Psoas muscle (tissue), 7 donors: ENCODE measurements at regions not wholly inside any gene's neighbourhood (a gene's known extent, or its start where the extent isn't known, plus 50 kb on each side); places are given as distances from the start of the nearest gene placed in this dataset.

Experiments
- ATAC-seq, 4 donors: fragments of 200-7000 bp; cut with Tn5 transposase; one replicate each; pipeline ENCODE4 v1.9.1; 2020; ENCODE audit warnings: moderate library complexity in 3 of 4, mild to moderate bottlenecking in 2 of 4
- DNase-seq, 2 donors: peaks; one replicate each; pipeline ENCODE4 v3.0.0-alpha.2; 2020
- H3K27ac ChIP-seq: fragments of 200-600 bp; one replicate; pipeline ENCODE4 v1.8.0; 2022
- H3K27me3 ChIP-seq, 3 donors: fragments of 200-600 bp in 1 of 3; one replicate each; pipeline versions ENCODE4 v1.6.1 to v1.8.0; 2013 to 2022; ENCODE audit warnings: low read length in 2 of 3, mild to moderate bottlenecking in 2 of 3, moderate library complexity in 1 of 3; ENCODE audit not compliant: insufficient read depth in 3 of 3
- H3K36me3 ChIP-seq, 2 donors: fragments of 200-600 bp in 1 of 2; one replicate each; pipeline versions ENCODE4 v1.6.1 to v1.8.0; 2013 to 2022; ENCODE audit warnings: low read depth in 1 of 2, mild to moderate bottlenecking in 1 of 2, moderate library complexity in 1 of 2; ENCODE audit not compliant: insufficient read depth in 1 of 2
- H3K4me1 ChIP-seq: fragments of 200-600 bp; one replicate; pipeline ENCODE4 v1.8.0; 2022
- H3K4me3 ChIP-seq: fragments of 200-600 bp; one replicate; pipeline ENCODE4 v1.8.0; 2022; ENCODE audit warnings: mild to moderate bottlenecking
- H3K9me3 ChIP-seq: fragments of 200-600 bp; one replicate; pipeline ENCODE4 v1.8.0; 2022
- WGBS, 3 donors: extraction: QIAGEN DNeasy Blood & Tissue Kit; methylation state at CpG; one replicate each; pipeline versions ENCODE4 v1.1.6 to v1.1.7; 2013; 5-methylcytosine and 5-hydroxymethylcytosine counted together
- intact Hi-C, 2 donors: fragments of 100-400 bp; cut with DNase I; formaldehyde crosslinking; loops; one replicate each; pipeline versions ENCODE4 v1.11.0 to v1.14.2; 2022
- TF ChIP-seq, protein P1 (sequence below): fragments of 200-600 bp; IDR thresholded peaks from one replicate; pipeline ENCODE4 v1.8.0; 2022; ENCODE audit warnings: antibody characterized with exemption
- donor health status: healthy with polysubstance abuse.
- donor health status: DM: no; HTN: no; CAD: no; lungs with moderate emphysema.
- donor health status: Bipolar disorder and iron deficiency.
- donor health status: healthy.
- donor health status: DM: yes; HTN: yes; CAD: no.
- donor health status: DM: no; HTN: no; CAD: no.
- donor health status: DM: yes; HTN: yes; CAD: no.

- intact Hi-C loops, result no loop called here
- Histone ChIP-seq H3K4me1 (no peaks in the 10 kb centered on the region), H3K27ac (no peak overlapping the region), H3K4me3 (no peak overlapping the region), H3K36me3 (no peaks in the 10 kb centered on the region), H3K9me3 (no peaks in the 10 kb centered on the region), H3K27me3 (no peaks in the 10 kb centered on the region)
- ATAC-seq, result no peak
- DNase-seq, result no peak
- TF ChIP-seq, protein P1, sequence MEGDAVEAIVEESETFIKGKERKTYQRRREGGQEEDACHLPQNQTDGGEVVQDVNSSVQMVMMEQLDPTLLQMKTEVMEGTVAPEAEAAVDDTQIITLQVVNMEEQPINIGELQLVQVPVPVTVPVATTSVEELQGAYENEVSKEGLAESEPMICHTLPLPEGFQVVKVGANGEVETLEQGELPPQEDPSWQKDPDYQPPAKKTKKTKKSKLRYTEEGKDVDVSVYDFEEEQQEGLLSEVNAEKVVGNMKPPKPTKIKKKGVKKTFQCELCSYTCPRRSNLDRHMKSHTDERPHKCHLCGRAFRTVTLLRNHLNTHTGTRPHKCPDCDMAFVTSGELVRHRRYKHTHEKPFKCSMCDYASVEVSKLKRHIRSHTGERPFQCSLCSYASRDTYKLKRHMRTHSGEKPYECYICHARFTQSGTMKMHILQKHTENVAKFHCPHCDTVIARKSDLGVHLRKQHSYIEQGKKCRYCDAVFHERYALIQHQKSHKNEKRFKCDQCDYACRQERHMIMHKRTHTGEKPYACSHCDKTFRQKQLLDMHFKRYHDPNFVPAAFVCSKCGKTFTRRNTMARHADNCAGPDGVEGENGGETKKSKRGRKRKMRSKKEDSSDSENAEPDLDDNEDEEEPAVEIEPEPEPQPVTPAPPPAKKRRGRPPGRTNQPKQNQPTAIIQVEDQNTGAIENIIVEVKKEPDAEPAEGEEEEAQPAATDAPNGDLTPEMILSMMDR, result no peak
- 89 to 91% (median 90%) methylated on average over 1 of the region's 1 CpG for WGBS, 3 donors
Measured at GRCh38 chr11:105490333-105490732, 119.5 kb upstream of the GRIA4 start.

- Histone ChIP-seq H3K27ac (no peak overlapping the region), H3K27me3 (no peaks in the 10 kb centered on the region), H3K4me1 (no peaks in the 10 kb centered on the region), H3K36me3 (no peaks in the 10 kb centered on the region), H3K9me3 (no peaks in the 10 kb centered on the region), H3K4me3 (no peak overlapping the region)
- intact Hi-C loops, result no loop called here
- TF ChIP-seq, protein P1, result no peak
- 15 to 30% (median 18%) methylated on average over 4 of the region's 4 CpGs for WGBS, 3 donors
- ATAC-seq (no peak), DNase-seq (no peak)
Measured at GRCh38 chr11:105489446-105489845, 120.4 kb upstream of the GRIA4 start.

- ATAC-seq (no peak), DNase-seq (no peak)
- Histone ChIP-seq H3K9me3 (no peaks in the 10 kb centered on the region), H3K4me3 (no peak overlapping the region), H3K27me3 (no peaks in the 10 kb centered on the region), H3K27ac (no peak overlapping the region), H3K4me1 (no peaks in the 10 kb centered on the region), H3K36me3 (no peaks in the 10 kb centered on the region)
- 96 to 99% (median 98%) methylated on average over 10 to 11 of the region's 11 CpGs for WGBS, 3 donors
- TF ChIP-seq, protein P1, result no peak
- intact Hi-C loops, result no loop called here
Measured at GRCh38 chr11:105486929-105487328, 122.9 kb upstream of the GRIA4 start.

DNA sequence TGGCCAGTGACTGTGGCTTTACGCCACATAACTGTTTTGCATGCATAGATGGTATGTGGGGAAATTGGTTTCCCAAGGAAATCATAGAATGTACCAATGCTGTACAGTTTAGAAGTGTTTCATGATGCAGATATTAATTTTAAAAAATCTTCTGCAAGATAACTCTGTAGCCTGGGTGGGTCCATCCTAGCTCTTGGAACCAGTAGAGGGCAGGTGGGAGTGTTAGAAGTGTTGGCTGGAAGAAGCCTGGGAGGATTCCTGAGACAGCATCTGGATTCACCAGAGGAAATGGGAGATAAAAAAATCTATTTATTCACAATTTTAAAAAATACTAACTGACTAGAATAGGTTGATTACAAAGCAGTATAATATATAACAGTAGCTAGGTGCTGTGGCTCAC is 139.9 kb upstream of the GRIA4 start:
- H3K36me3 ChIP-seq, result no peaks in the 10 kb centered on the region
- no peaks in the 10 kb centered on the region for H3K9me3 ChIP-seq
- H3K27me3 ChIP-seq, result no peaks in the 10 kb centered on the region
- no peak for DNase-seq
- 97 to 100% (median 100%) methylated on average over 1 of the region's 1 CpG for WGBS, 3 donors
- ATAC-seq, result no peak
- no peaks in the 10 kb centered on the region for H3K4me1 ChIP-seq
- intact Hi-C loops, result no loop called here
- no peak overlapping the region for H3K27ac ChIP-seq
- no peak overlapping the region for H3K4me3 ChIP-seq
- TF ChIP-seq, protein P1, result no peak

- H3K4me3 ChIP-seq, result no peak overlapping the region
- no peaks in the 10 kb centered on the region for H3K36me3 ChIP-seq
- H3K4me1 ChIP-seq, result no peaks in the 10 kb centered on the region
- intact Hi-C loops, result no loop called here
- TF ChIP-seq, protein P1, result no peak
- H3K9me3 ChIP-seq, result no peaks in the 10 kb centered on the region
- H3K27me3 ChIP-seq, result no peaks in the 10 kb centered on the region
- ATAC-seq, result peak in 2 of 4 donors; percentile 32 to 49
- WGBS, 3 donors, result 21 to 35% (median 25%) methylated on average over 3 of the region's 3 CpGs
- no peak for DNase-seq
- H3K27ac ChIP-seq, result no peak overlapping the region
Measured at GRCh38 chr11:105468154-105468553, 141.7 kb upstream of the GRIA4 start.
